Fibroblast of villous mesenchyme (primary cell): ENCODE measurements at regions not wholly inside any gene's neighbourhood (a gene's known extent, or its start where the extent isn't known, plus 50 kb on each side); places are given as distances from the start of the nearest gene placed in this dataset.

ENCODE experiments used
- DNase-seq: peaks from one replicate; pipeline ENCODE4 v3.0.0-alpha.2; 2010; ENCODE audit warnings: low read depth
- H3K4me3 ChIP-seq: 2 replicates; pipeline ENCODE4 v1.5.1; 2011; ENCODE audit warnings: low read depth, mild to moderate bottlenecking, low read length
- TF ChIP-seq, protein P1 (sequence below): IDR thresholded peaks from 2 replicates; pipeline ENCODE4 v1.5.1; 2012; ENCODE audit warnings: low read depth, mild to moderate bottlenecking, low read length; ENCODE audit not compliant: insufficient read depth

DNA sequence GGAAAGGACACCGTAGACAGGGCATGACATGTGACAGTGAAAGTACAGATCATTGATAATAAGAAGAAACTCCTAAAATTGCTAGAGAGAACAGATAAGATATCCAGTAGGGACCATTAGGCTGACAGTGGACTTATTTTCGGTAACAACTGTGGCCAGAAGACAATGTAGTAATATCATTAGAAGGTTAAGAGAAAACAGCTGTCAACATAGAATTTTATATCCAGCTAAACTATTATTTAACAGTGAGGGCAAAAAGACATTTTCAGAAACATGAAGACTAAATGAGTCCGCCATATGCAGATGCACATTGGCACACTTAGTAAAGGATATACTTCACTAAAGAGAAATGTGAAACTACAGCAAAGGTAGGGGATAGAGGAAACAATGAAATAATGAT, 95.4 kb upstream of the GUCA2B start:
- DNase-seq, result no peak
- TF ChIP-seq, protein P1, sequence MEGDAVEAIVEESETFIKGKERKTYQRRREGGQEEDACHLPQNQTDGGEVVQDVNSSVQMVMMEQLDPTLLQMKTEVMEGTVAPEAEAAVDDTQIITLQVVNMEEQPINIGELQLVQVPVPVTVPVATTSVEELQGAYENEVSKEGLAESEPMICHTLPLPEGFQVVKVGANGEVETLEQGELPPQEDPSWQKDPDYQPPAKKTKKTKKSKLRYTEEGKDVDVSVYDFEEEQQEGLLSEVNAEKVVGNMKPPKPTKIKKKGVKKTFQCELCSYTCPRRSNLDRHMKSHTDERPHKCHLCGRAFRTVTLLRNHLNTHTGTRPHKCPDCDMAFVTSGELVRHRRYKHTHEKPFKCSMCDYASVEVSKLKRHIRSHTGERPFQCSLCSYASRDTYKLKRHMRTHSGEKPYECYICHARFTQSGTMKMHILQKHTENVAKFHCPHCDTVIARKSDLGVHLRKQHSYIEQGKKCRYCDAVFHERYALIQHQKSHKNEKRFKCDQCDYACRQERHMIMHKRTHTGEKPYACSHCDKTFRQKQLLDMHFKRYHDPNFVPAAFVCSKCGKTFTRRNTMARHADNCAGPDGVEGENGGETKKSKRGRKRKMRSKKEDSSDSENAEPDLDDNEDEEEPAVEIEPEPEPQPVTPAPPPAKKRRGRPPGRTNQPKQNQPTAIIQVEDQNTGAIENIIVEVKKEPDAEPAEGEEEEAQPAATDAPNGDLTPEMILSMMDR, result no peak
- H3K4me3 ChIP-seq, result no peak overlapping the region

DNA sequence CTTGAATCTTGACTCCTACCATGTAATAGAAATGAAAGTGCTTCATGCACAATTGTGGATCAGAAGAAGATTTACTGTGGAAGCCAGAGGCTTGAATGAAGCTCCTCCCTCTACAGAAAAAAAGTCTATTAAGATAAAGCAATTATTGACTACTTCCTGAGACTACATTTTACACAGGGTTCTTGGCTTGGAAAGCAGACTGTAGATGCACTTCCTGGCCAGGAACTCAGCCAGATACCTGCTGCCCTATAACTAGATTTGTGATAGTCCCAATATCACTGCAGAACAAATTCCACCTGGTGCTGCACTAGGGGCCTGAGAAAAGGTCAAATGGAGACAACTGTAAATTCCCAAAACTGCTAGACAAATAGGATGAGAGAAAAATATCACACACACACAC, 96.8 kb upstream of the GUCA2B start:
- no peak for DNase-seq
- TF ChIP-seq, protein P1, result no peak
- no peak overlapping the region for H3K4me3 ChIP-seq

- no peak for DNase-seq
- no peak overlapping the region for H3K4me3 ChIP-seq
- TF ChIP-seq, protein P1, result no peak
Measured at GRCh38 chr1:42055061-42055460, 98.1 kb upstream of the GUCA2B start.

- no peak for DNase-seq
- no peak overlapping the region for H3K4me3 ChIP-seq
- TF ChIP-seq, protein P1, result no peak
Measured at GRCh38 chr1:42052072-42052699, 101.0 kb upstream of the GUCA2B start.

GRCh38 chr1:42047508-42047880, 105.7 kb upstream of the GUCA2B start:
- no peak overlapping the region for H3K4me3 ChIP-seq
- TF ChIP-seq, protein P1, result no peak
- no peak for DNase-seq

DNA sequence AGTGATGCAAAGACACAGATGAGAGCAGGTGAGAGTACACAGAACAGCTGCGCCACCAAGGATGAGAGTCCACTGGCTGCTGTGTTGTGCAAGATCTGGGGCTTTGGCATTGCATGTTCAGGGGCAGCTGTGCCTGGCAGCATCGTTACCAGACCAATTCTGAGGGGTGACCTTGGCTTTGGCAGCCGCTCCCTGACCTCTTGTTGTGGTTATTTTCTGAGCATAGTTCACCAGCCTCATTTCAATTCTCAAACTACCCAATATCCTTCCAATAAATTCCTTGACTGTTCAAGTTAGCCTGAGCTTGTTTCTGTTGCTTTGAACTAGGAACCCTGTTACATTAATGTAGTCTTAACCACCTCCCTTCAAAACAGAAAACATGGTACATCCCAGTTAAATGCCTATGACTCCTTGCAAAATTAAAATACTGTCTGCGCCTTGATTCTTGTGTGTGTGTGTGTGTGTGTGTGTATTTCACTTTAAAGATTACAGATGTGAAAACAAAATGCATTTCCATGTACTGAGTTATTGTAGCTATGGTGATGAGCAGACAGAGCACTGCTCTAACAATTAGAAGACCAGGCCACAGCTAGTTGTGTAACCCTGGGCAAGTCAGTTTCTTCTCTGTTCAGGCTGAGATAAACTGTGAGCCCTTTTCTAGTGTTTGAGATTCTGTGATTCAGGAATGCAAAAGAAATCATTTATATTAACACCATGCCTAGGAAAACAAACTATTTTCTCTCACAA, 106.3 kb upstream of the GUCA2B start:
- TF ChIP-seq, protein P1, result no peak
- no peak overlapping the region for H3K4me3 ChIP-seq
- no peak for DNase-seq
